ENCODE measurements at regions not wholly inside any gene's neighbourhood (a gene's known extent, or its start where the extent isn't known, plus 50 kb on each side); places are given as distances from the start of the nearest gene placed in this dataset.

- no peaks in the 10 kb centered on the region for H3K36me3 ChIP-seq
- no peak overlapping the region for H3K27ac ChIP-seq
- H3K27me3 ChIP-seq = no peaks in the 10 kb centered on the region
- no peak for DNase-seq
- 91 to 95% (median 94%) methylated on average over 4 of the region's 4 CpGs for WGBS, 4 donors
- intact Hi-C loops (cut with DNase I) = no loop called here
- no peaks in the 10 kb centered on the region for H3K4me1 ChIP-seq
- TF ChIP-seq CTCF (IDR thresholded peaks at IDR 0.05) = no peak
- no peak for TF ChIP-seq POLR2A (IDR thresholded peaks at IDR 0.05)
- no peak overlapping the region for H3K4me3 ChIP-seq
- H3K9me3 ChIP-seq = no peaks in the 10 kb centered on the region
- ATAC-seq = no peak
These were observed 188.2 kb downstream of the ZBTB18 start for GRCh38 chr1:244239261-244239770.

- Histone ChIP-seq H3K9me3 (no peaks in the 10 kb centered on the region), H3K4me1 (no peaks in the 10 kb centered on the region), H3K36me3 (no peaks in the 10 kb centered on the region), H3K4me3 (no peak overlapping the region), H3K27me3 (no peaks in the 10 kb centered on the region), H3K27ac (no peak overlapping the region)
- intact Hi-C loops (cut with DNase I) = no loop called here
- no peak for TF ChIP-seq CTCF (IDR thresholded peaks at IDR 0.05)
- TF ChIP-seq POLR2A (IDR thresholded peaks at IDR 0.05) = no peak
- WGBS, 4 donors = 88 to 95% (median 94%) methylated on average over 4 of the region's 4 CpGs
- no peak for DNase-seq
- no peak for ATAC-seq
These were observed 190.4 kb downstream of the ZBTB18 start for GRCh38 chr1:244241438-244241837.

- intact Hi-C loops (cut with DNase I) = no loop called here
- DNase-seq (no peak), ATAC-seq (no peak)
- TF ChIP-seq POLR2A (IDR thresholded peaks at IDR 0.05) (no peak), CTCF (IDR thresholded peaks at IDR 0.05) (no peak)
- H3K27me3 ChIP-seq = no peaks in the 10 kb centered on the region
- 62 to 77% (median 68%) methylated on average over 5 of the region's 5 CpGs for WGBS, 4 donors
- H3K4me3 ChIP-seq = no peak overlapping the region
- no peaks in the 10 kb centered on the region for H3K36me3 ChIP-seq
- no peak overlapping the region for H3K27ac ChIP-seq
- H3K4me1 ChIP-seq = no peaks in the 10 kb centered on the region
- H3K9me3 ChIP-seq = no peaks in the 10 kb centered on the region
These were observed 191.4 kb downstream of the ZBTB18 start for GRCh38 chr1:244242446-244242845.

- Histone ChIP-seq H3K36me3 (no peaks in the 10 kb centered on the region), H3K4me1 (no peaks in the 10 kb centered on the region), H3K27ac (no peak overlapping the region), H3K9me3 (no peaks in the 10 kb centered on the region), H3K27me3 (no peaks in the 10 kb centered on the region), H3K4me3 (no peak overlapping the region)
- ATAC-seq (no peak), DNase-seq (no peak)
- TF ChIP-seq CTCF (IDR thresholded peaks at IDR 0.05) (no peak), POLR2A (IDR thresholded peaks at IDR 0.05) (no peak)
- intact Hi-C loops (cut with DNase I) = no loop called here
- 85 to 90% (median 88%) methylated on average over 4 of the region's 4 CpGs for WGBS, 4 donors
These were observed 195.3 kb downstream of the ZBTB18 start for GRCh38 chr1:244246334-244246733.
